ENCODE measurements at regions not wholly inside any gene's neighbourhood (a gene's known extent, or its start where the extent isn't known, plus 50 kb on each side); places are given as distances from the start of the nearest gene placed in this dataset.
"Not testable (repeated sequence)": the region's sequence is repeated elsewhere in the genome, so short reads cannot be mapped to it uniquely, and the experiment has no call there.

GRCh38 chr6:146938266-146938665 is 266.0 kb upstream of the STXBP5 start:
- DNase-seq: no peak

DNA sequence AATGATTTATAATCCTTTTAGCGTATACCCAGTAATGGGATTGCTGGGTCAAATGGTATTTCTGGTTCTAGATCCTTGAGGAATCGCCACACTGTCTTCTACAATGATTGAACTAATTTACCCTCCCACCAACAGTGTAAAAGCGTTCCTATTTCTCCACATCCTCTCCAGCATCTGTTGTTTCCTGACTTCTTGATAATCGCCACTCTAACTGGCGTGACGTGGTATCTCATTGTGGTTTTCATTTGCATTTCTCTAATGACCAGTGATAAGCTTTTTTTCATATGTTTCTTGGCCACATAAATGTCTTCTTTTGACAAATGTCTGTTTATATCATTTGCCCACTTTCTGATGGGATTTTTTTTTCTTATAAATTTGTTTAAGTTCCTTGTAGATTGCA is 264.8 kb upstream of the STXBP5 start:
- DNase-seq: not testable (repeated sequence)

- DNase-seq: no peak
These were observed 260.6 kb upstream of the STXBP5 start for GRCh38 chr6:146943664-146944063.

GRCh38 chr6:146944077-146944476 is 260.1 kb upstream of the STXBP5 start:
- no peak for DNase-seq

DNA sequence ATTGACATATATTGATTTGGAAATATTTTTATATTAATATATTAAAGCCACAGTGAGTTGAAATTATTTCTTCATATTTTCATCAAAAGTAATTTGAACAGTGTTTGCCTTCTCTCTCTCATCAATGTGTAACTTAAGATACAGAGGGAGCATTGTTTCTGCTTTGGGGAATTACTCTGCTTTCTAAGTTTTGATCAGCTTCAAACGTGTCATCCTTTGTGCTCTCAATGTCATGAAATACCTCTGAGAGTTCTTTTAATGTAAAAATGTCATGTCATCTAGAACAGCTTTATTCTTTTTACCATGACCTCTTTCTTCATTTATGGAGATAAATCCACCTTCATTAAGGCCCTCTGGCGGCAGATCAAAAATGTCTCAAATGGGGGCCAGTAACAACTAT is 259.4 kb upstream of the STXBP5 start:
- DNase-seq: no peak

DNA sequence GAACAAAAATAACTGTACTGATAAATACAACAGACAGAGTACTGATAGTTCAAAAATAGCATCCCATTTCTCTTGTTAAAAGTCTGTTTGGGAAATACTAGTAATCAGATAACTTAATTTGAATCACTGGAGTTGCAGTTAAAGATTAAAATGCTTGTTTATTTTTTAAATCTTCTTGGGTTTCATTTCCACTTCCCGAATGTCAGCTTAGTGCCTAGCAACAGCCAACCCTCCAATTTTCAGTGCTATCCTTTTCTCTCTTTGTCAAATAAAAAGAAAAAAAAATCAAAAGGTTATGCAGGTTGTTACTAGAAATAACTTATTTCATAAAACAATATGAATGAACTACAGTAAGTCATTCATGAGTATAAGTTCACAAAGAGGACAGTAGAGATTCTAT is 257.7 kb upstream of the STXBP5 start:
- no peak for DNase-seq

DNA sequence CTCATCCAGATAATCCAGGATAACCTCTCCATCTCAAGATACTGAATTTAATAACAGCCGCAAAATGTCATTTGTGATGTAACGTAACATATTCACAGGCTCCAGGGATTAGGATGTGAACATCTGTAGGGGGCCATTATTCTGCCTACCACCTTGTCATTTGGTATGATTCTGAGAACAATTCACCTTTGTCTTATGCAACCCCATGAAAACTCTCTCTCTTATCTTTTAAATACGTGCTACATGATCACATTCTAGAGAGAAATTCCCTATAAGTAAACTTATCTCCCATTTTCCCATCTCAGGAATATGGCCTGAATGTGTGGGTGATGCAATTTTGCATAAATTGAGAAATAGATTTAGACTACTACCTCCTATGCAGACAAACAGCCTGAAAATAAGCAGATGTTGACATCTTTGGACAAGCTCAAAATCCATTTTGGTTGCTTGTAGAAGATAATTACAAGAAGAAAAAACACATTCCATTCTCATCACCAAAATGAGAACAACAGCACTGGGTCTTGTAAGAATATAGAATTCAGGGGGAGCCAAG is 255.4 kb upstream of the STXBP5 start:
- DNase-seq: no peak

DNA sequence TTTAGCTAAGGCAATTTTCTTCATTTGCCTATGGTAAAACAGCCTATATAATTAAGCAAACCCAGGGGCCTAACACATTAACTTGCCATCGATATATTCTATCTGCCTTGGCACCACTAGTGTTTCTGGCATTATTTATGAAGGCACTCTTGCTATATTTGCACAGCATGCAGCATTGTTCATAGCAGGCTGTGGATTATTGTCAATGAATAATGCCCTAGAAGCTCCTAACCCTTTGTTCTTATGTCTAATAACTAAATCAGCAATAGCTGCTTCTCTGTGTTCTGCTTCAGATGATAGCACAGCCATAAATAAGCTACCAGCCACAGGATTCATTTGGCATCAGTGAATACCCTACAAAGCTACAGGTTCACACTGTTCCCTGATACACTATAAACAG is 254.8 kb upstream of the STXBP5 start:
- DNase-seq: no peak

GRCh38 chr6:146950351-146950835 is 253.8 kb upstream of the STXBP5 start:
- DNase-seq: no peak

DNA sequence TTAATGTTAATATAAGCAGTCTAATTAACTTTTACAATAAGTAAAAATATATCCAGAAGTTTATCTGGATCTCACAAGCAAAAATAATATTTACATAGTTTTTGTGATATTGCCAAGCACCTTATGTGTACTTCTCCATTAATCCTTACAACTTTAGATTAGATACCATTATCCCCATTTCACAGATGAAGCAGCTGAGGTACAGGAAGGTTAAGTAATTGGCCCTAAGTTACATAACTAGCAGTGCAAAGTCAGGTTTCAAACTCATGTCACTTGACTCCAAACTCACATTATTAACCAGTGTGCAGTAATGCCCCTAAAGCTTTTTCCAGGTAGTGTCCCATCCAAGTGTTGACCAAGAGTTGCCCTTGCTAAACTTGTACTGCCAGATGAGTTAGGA is 248.6 kb upstream of the STXBP5 start:
- no peak for DNase-seq

DNA sequence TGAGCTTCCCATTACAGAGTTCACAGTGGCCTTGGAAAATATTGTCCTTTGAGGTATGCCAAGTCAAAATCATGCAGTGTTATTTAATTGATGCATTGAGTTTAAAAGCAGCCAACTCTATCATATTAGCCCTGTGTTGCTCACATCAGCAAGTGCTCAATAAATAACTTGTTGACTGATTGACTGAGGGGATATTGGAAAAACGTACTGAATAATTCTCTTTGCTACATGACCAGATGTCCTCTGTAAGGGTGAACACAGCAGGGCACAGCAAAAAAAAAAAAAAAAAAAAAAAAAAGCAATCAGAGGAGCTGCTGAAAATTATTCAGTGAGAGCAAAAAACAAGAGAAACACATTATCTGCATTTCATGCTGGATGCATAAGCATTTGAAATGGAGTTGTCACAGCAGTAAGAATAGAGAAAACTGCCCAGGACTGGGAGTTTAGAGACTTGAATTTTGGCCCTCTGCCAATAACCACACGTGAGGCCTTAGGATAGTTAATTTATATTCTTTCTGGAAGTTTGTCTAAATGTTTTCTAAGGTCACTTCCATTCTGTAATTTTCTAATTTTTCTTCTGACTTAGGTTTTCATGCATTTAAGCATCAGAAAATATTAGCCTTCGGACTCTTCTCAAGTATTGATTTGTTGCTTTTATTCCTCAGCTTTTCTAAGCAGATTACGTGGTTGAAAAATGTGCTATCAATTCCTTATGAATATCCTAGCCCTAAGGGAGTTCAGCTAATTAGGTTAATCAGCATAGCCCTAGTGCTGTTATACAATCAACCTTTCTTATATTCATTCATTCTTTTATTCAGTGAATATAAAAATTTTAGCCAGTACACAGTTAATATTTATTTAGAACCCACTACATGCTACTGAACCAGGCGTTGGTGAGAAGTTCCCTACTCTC is 246.8 kb upstream of the STXBP5 start:
- DNase-seq: no peak

- no peak for DNase-seq
These were observed 242.4 kb upstream of the STXBP5 start for GRCh38 chr6:146961831-146962230.

DNA sequence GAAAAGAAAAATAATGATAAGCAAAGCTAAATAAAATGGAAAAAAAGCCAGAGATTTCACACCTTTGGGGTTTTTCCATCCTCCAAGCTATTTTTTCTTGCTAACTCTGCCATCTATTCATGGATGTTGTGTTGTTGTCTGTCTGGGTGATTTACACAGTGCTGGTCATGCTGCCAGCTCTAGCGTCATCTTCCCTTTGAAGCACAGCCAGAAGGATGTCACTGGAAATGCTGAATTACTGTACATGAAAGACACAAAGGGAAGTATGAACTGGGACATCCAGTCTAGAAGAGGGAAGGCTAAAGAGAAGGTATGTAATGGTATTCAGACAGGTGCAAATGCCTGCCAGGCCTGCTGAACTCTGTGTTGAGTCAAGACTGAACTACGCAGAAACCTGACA is 241.9 kb upstream of the STXBP5 start:
- peak; percentile 20 for DNase-seq

GRCh38 chr6:146965110-146965689 is 239.0 kb upstream of the STXBP5 start:
- DNase-seq: no peak

DNA sequence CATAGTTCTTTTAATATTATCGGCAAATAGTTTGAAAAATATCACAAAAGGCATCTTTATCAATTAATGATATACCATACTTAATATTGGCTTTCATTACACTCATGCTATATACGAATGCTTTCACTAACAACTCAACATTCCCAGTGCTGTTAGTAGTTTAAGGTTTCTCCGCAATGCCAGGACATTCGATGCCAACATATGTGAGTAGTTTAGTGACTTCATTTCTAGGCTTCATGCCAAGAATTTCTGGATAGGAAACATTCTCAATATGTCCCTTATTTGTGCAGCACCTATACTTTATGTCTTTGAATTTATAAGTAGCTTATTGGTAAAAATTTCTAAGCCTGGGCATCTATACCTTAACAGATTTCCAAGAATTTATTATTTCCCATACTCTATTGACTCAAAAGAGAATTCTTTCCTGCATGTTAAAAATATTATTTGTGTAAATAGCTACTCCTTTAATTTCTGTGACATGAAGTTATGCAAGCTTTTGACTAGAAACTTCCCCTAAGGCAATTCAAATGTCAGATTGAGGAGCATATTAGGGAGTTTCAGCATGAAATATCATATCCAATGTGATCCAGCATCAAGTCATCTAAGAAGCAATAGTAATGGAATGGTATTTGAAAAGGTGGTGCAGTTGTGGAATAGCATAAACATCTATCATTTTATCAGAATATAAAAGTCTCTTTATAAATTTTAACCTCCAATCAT is 236.0 kb upstream of the STXBP5 start:
- DNase-seq: peak; percentile 31

GRCh38 chr6:146972546-146972945 is 231.7 kb upstream of the STXBP5 start:
- no peak for DNase-seq

- DNase-seq: no peak
These were observed 229.9 kb upstream of the STXBP5 start for GRCh38 chr6:146974351-146974750.

DNA sequence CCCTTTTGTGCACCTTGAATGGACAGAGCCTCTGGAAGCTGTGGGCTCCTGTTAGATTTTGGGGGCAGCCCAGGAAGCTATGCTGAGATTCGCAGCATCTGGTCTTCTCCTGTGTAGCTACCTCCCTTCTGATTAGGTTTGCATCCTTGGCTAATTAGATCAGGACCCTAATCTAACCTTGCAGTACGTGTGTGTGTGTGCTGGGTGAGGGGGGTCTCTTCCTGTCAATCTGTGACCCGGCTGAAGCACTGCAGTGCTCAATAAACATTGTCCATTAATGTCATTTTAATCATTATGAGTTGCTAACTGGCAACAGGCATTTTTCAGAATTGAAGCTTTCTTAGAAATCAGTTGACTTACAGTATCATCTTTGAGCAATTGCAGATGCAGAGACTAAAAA is 229.1 kb upstream of the STXBP5 start:
- no peak for DNase-seq

DNA sequence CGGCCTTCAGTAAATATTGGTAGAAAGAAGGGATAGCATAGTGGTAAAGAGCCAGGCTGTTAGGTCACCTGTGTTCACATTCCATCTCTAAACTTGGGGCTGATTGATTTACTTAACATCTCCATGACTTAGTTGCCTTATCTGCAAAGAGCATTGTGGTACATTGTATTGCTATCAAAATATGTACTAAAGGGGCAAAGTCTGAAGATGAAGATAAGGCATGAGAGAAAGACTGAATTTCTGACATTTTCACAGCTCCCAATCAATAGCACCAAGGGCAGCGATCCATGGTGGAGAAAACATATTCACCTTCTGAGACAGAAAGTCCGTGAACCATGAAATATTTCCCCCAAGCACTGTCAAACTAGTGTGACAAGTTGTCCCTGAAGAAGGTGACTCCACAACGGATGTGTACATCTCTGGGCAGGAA is 223.3 kb upstream of the STXBP5 start:
- no peak for DNase-seq

DNA sequence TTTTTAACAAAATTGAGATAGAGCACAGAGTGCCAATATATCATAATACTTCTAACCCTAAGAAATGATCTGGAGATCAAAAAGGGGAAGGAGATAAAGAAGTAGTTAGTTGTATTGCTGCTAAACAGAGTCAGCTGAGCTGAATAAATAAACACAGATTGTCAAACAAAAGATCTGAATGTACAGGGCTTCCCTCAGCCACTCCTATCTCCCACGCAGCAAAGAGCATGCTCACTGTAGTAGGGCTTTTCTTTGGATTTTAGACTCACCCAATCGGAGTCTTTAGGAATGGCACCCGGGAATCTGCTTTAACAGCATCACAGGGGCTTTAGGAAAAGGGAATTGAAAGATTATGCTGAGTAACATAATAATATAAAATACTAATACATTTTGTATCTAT is 222.2 kb upstream of the STXBP5 start:
- DNase-seq: no peak

DNA sequence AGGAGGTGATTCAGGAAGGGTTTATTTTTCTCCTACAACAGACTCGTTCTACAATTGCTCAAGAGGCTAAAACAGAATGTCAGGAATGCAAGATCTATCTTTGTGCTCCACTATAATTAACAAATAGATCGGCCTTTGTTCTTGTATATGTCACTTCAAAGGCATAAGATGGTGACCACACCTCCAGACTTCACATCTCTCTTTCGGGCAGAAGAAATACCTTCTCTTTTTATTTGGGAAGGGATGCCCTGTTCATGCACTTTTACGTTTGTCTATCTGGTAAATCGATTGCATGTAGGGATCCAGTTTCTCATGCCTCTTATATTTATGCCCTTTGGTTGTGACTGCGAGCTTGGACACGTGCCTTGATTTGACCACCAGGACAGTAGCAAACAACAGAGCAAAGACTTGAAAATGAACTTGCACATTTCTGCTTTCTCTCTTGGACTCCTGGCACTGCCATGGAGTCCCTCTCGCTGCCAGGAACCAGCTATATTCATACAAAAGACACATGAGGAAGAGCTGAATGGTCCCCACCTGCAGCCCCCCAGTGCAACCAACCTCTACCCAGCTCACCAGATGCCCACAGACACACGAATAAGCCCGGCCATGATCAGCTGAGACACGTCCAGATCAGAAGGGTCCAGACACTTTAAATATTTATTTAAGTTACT is 219.8 kb upstream of the STXBP5 start:
- DNase-seq: no peak

GRCh38 chr6:146985111-146985510 is 219.1 kb upstream of the STXBP5 start:
- DNase-seq: no peak

Data from skin of body (tissue), 1 donor.